ENCODE measurements at regions not wholly inside any gene's neighbourhood (a gene's known extent, or its start where the extent isn't known, plus 50 kb on each side); places are given as distances from the start of the nearest gene placed in this dataset.
A peak's percentile ranks its signal among the peaks of the same experiment; 100 is the strongest.

DNA sequence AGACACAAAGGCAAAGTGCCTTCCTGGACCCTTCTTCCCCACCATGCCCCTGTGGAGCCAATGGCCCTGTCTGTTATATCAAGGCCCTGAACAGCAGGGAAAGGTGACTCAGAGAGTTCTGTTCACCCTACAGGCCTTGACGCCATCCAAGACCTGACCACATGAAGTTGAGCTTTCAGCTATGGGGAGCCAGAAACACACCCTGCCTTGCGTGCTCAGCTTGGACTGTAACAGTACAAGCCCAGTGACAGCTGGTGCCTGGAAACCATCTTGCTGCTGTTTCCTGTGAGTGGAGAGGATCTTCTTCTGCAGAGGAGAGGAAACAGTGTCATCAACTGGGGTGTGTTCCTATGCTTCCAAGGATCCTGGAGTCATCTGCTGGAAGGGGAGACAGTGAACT, 165.0 kb upstream of the IRF2BP2 start:
- TF ChIP-seq, protein P1, sequence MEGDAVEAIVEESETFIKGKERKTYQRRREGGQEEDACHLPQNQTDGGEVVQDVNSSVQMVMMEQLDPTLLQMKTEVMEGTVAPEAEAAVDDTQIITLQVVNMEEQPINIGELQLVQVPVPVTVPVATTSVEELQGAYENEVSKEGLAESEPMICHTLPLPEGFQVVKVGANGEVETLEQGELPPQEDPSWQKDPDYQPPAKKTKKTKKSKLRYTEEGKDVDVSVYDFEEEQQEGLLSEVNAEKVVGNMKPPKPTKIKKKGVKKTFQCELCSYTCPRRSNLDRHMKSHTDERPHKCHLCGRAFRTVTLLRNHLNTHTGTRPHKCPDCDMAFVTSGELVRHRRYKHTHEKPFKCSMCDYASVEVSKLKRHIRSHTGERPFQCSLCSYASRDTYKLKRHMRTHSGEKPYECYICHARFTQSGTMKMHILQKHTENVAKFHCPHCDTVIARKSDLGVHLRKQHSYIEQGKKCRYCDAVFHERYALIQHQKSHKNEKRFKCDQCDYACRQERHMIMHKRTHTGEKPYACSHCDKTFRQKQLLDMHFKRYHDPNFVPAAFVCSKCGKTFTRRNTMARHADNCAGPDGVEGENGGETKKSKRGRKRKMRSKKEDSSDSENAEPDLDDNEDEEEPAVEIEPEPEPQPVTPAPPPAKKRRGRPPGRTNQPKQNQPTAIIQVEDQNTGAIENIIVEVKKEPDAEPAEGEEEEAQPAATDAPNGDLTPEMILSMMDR (IDR thresholded peaks at IDR 0.05): no peak
- peak; percentile 48 for DNase-seq (ENCODE audit: extremely low spot score, unreplicated experiment)
- H3K4me3 Mint-ChIP-seq (ENCODE audit: unreplicated experiment): no peak overlapping the region
- no peaks in the 10 kb centered on the region for H3K9me3 Mint-ChIP-seq (ENCODE audit: unreplicated experiment)
- H3K36me3 Mint-ChIP-seq (ENCODE audit: unreplicated experiment): no peaks in the 10 kb centered on the region
- H3K27me3 Mint-ChIP-seq (ENCODE audit: unreplicated experiment): no peaks in the 10 kb centered on the region
- H3K27ac Mint-ChIP-seq (ENCODE audit: unreplicated experiment): no peak overlapping the region
- peaks cover 30% of the 10 kb centered on the region for H3K4me1 Mint-ChIP-seq (ENCODE audit: unreplicated experiment)

DNA sequence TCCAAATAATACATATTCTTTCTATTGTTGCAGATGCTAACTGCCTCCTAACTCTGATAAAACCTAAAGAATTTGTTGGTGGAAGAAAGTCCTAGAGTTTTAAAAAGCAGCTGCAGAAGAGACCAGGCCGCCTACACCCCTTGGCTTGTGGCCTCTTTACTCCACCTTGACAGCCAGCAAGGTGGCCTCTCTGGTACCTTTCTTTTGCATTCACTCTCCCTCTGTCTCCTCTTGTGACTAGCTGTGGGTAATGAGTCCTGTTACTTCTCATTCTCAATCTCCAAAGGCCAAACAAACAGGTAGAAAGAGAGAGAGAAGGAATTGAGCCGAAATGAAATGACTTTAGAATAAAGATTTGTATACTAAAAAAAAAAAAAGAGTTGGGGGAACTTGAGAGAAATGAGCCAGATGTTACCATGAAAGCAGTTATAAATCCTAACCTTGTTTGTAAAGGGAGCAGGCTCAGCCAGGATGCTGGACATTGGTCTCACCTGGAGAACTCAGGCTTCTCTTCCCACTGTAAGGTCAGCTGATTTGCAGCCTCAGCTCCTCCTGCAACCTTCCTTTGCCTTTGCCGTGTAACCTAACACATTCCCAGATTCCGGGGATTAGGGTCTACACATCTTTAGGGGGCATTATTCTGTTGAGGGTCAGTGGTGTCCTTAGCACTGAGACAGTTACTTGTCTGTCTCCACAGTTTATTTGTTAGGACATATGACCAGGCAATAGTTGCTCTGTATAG, 164.1 kb upstream of the IRF2BP2 start:
- no peaks in the 10 kb centered on the region for H3K36me3 Mint-ChIP-seq (ENCODE audit: unreplicated experiment)
- TF ChIP-seq, protein P1 (IDR thresholded peaks at IDR 0.05): no peak

GRCh38 chr1:234772345-234773147, 162.6 kb upstream of the IRF2BP2 start:
- Mint-ChIP-seq H3K4me1 (ENCODE audit: unreplicated experiment) (peaks cover 36% of the 10 kb centered on the region), H3K9me3 (ENCODE audit: unreplicated experiment) (no peaks in the 10 kb centered on the region), H3K27ac (ENCODE audit: unreplicated experiment) (peak overlapping the region; percentile 94), H3K27me3 (ENCODE audit: unreplicated experiment) (no peaks in the 10 kb centered on the region), H3K36me3 (ENCODE audit: unreplicated experiment) (no peaks in the 10 kb centered on the region), H3K4me3 (ENCODE audit: unreplicated experiment) (peak overlapping the region; percentile 26)
- DNase-seq (ENCODE audit: extremely low spot score, unreplicated experiment): peak; percentile 94
- TF ChIP-seq, protein P1 (IDR thresholded peaks at IDR 0.05): no peak

More for the DNA sequence above, 164.1 kb upstream of the IRF2BP2 start:
- no peak overlapping the region for H3K4me3 Mint-ChIP-seq (ENCODE audit: unreplicated experiment)
- no peaks in the 10 kb centered on the region for H3K9me3 Mint-ChIP-seq (ENCODE audit: unreplicated experiment)
- no peak for DNase-seq (ENCODE audit: extremely low spot score, unreplicated experiment)
- no peaks in the 10 kb centered on the region for H3K27me3 Mint-ChIP-seq (ENCODE audit: unreplicated experiment)
- no peak overlapping the region for H3K27ac Mint-ChIP-seq (ENCODE audit: unreplicated experiment)
- peaks cover 36% of the 10 kb centered on the region for H3K4me1 Mint-ChIP-seq (ENCODE audit: unreplicated experiment)

GRCh38 chr1:234771642-234772344, 161.8 kb upstream of the IRF2BP2 start:
- peaks cover 36% of the 10 kb centered on the region for H3K4me1 Mint-ChIP-seq (ENCODE audit: unreplicated experiment)
- peak overlapping the region; percentile 26 for H3K4me3 Mint-ChIP-seq (ENCODE audit: unreplicated experiment)

More at GRCh38 chr1:234771642-234772344, 161.8 kb upstream of the IRF2BP2 start:
- no peak for DNase-seq (ENCODE audit: extremely low spot score, unreplicated experiment)
- no peaks in the 10 kb centered on the region for H3K36me3 Mint-ChIP-seq (ENCODE audit: unreplicated experiment)
- no peaks in the 10 kb centered on the region for H3K27me3 Mint-ChIP-seq (ENCODE audit: unreplicated experiment)
- H3K27ac Mint-ChIP-seq (ENCODE audit: unreplicated experiment): peak overlapping the region; percentile 94
- H3K9me3 Mint-ChIP-seq (ENCODE audit: unreplicated experiment): no peaks in the 10 kb centered on the region
- TF ChIP-seq, protein P1 (IDR thresholded peaks at IDR 0.05): no peak

Data from osteocyte (in vitro differentiated cells).